Head of caudate nucleus (tissue), 42 donors: ENCODE measurements at regions not wholly inside any gene's neighbourhood (a gene's known extent, or its start where the extent isn't known, plus 50 kb on each side); places are given as distances from the start of the nearest gene placed in this dataset.
A peak's percentile ranks its signal among the peaks of the same experiment; 100 is the strongest.

Experiments
- DNase-seq, 42 donors: peaks; one replicate each; pipeline versions ENCODE4 v3.0.0 to v3.0.0-alpha.2; 2020 to 2021; ENCODE audit warnings: mixed read lengths in 7 of 42
- intact Hi-C: fragments of 100-400 bp; cut with DNase I; formaldehyde crosslinking; loops from one replicate; pipeline ENCODE4 v1.15.0; 2022

DNA sequence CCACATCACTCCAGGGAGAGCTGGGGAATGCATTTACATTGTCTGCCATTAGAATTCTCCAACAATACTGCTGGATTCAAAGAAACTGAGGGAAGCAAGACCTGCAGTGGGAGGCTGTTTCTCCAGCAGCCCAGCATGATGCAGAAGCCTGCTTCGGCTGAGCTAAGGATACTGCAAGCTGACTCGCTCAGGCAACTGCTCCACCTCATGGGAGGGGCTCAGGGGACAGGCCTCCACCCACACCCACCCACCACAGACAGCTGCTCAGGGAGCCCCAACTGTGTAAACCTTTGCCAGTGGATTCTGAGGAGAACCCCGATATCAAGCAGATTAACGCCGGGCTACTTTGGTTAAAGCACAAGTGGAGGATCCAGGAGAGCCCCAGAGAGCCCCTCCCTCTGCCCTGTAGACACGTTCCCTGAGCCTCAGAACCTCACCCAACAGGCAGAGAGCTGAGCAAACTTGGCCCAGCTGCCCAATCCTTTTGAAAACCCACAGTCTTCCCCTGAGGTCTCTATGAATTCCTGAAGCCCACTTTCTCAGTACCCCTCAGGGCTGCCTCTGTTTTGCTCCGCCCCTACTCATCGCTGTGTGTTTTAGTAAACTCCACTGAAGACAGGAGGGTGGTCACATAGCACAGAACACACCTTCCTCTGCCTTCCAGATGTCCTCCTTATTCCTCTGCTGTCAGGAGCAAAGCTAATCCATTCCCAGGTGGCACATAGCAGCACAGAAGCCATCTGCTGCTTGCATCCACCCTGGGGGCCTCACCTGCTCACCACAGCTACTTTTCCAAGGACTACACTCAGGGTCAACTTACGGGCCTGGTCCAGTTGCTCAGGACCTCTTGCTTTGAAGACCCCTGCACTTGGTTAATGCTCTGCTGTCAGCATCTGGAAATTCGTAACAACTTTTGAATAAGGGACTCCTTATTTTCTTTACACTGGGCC is 269.0 kb downstream of the ABHD5 start:
- intact Hi-C loops = no loop called here
- peak in 10 of 42 donors; percentile 3 to 52 (median 13) for DNase-seq

- intact Hi-C loops = no loop called here
- DNase-seq = no peak
Observed at GRCh38 chr3:43960448-43960840, 269.7 kb downstream of the ABHD5 start.

DNA sequence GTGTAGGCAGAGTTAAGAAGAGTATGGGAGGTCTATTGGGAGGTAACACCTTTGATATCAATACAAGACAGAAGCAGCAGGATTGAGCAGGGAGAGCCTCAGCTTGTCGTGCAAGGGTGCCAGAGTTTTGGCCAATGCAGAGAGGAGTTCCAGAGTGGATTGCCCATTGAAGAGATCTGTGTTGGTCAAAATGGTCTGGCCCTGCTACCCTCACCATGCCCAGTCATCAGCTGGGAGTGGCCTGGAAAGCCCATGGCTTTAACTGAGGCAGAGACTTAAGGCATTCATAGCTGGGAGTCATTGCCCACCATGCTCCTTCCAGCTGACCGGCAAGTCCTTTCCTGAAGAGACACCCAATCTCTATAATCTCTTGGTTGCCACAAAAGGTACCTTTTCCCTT is 271.3 kb downstream of the ABHD5 start:
- intact Hi-C loops = no loop called here
- DNase-seq = no peak

GRCh38 chr3:43963208-43963607 is 272.5 kb downstream of the ABHD5 start:
- intact Hi-C loops = no loop called here

DNA sequence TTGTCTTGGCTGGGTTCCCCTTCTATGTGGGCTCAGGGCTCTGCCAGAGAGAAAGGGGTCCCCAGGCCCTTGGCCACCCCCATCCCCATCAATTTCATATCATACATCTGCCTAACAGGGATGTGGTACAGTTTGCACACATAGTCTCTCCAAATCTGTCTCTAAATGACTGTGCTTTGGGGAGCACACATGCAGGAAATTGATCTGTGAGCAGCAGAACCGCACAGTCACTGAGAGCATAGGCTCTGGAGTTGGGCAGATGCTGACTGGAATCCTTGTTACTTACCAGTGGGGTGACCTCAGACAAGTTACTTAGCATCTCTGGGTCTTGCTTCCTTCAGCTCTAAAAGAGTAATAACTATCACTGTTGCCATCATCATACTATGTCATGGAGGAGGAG is 273.9 kb downstream of the ABHD5 start:
- intact Hi-C loops = no loop called here
- DNase-seq = no peak

More at GRCh38 chr3:43963208-43963607, 272.5 kb downstream of the ABHD5 start:
- no peak for DNase-seq

- intact Hi-C loops = no loop called here
- no peak for DNase-seq
Observed at GRCh38 chr3:43965656-43966055, 274.9 kb downstream of the ABHD5 start.

DNA sequence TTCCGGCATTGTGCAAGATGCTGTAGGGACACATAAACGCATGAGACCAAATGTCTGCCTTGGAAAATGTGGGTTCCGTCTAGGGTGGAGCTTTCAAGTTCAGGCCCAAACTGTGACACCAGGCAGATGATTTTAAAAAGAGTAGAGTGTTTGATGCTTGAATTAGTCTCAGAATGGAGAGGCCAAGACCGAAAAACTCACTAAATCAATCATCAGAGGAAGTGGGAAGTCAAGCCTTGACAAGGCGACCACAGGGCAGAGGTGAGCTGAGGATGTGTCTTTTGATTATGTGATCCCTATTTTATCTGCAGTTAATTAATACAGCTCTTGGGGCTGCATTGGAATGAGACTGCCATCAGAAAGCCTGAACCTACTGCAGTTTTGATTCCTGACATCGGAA is 275.4 kb downstream of the ABHD5 start:
- no peak for DNase-seq
- intact Hi-C loops = no loop called here

DNA sequence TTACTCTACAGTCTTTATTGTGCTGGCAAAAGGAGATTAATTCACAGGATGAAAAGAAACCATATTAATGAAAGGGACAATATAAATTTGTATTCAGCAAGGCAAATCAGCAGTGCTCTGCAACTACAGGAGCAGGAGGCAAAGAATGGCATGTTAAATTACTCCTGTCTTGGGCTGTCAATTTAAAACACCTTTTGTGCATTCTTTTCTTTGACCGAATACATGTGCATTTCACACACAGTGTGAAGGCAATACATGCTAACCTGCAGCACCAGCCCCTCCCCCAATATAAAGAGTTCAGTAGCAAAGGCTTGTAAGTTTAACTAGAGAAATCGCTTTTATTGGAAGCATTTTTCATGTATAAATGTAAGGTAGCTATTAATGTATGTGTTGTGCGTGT is 275.2 kb upstream of the TOPAZ1 start:
- DNase-seq = no peak
- intact Hi-C loops = no loop called here

GRCh38 chr3:43968465-43968864 is 273.2 kb upstream of the TOPAZ1 start:
- intact Hi-C loops = no loop called here
- peak in 2 of 42 donors; percentile 8 to 24 for DNase-seq

DNA sequence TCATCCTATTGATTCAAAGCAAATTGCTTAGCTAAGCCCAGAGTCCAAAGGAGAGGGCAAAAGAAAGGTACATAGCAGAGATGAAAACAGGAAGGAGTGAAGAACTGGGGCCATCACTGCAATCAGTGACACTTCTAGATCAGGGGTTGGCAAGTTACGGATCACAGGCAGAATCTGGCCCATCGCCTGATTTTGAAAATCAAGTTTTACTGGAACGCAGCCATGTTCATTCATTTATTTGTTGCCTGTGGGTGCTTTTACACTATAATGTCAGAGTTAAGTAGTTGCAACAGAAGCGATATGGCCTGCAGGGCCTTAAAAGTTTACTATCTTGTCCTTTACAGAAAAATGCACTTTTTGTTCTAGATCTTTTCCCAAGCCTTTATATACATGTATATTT is 271.7 kb upstream of the TOPAZ1 start:
- peak in 1 of 42 donors; percentile 20 for DNase-seq
- intact Hi-C loops = no loop called here

DNA sequence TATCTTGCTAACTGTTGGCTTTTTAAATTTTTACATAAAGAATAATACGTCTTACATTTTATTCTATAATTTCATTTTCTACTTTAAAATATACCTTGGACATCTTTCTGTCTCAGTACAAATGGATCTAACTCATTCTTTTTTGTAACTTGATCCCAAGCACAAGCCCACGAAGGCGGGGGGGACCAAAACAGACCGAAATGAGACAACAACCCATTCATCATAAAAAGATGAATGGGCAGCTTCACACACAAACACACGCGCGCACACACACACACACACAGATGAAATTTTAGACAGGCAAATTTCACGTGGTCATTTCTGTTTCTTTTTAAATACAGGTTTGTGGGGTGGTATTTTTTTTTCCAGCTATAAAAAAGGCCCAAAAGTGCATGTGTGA is 271.3 kb upstream of the TOPAZ1 start:
- intact Hi-C loops = no loop called here
- DNase-seq = no peak

DNA sequence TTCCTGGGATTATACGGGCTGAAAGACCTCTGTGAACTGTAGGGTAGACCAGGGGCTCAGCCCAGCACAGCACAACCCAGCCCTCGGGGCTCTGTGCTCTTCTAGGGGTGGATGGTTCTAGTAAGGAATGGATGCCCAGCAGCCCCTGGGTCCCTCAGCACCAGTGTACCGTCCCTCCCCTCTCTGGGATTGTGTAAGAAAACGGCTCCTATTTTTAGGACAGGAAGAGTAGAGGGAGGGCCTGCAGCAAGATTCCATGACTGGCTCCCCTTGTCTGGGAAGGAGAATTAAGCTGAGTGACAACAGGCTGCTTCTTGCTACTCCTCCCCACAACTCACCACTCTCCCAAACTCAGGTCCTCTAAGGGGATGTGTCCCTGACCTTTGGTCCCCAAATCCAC is 270.8 kb upstream of the TOPAZ1 start:
- intact Hi-C loops = no loop called here
- no peak for DNase-seq

DNA sequence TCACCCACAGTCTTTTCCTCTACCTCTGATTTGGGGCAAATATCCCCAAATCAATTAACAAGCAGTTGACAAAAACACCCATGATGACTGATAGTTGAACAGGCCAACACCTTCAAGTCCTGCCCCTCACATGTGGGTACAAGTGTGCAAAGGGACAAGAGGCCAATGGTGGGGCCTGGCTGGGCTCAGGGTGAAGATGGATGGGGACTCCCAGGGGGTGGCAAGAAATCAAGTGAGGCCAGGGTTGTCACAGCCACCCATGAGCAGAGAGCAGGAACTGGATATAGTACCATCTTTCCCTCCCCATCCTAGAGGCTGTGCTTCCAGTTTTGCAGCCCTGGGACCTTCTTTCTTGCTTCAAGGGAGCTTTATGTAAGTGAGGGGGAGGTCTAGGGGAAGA is 270.2 kb upstream of the TOPAZ1 start:
- peak in 1 of 42 donors; percentile 5 for DNase-seq
- intact Hi-C loops = no loop called here

GRCh38 chr3:43978708-43979107 is 263.0 kb upstream of the TOPAZ1 start:
- DNase-seq = no peak
- intact Hi-C loops = no loop called here

- intact Hi-C loops = no loop called here
- DNase-seq = no peak
Observed at GRCh38 chr3:43979645-43980044, 262.0 kb upstream of the TOPAZ1 start.

DNA sequence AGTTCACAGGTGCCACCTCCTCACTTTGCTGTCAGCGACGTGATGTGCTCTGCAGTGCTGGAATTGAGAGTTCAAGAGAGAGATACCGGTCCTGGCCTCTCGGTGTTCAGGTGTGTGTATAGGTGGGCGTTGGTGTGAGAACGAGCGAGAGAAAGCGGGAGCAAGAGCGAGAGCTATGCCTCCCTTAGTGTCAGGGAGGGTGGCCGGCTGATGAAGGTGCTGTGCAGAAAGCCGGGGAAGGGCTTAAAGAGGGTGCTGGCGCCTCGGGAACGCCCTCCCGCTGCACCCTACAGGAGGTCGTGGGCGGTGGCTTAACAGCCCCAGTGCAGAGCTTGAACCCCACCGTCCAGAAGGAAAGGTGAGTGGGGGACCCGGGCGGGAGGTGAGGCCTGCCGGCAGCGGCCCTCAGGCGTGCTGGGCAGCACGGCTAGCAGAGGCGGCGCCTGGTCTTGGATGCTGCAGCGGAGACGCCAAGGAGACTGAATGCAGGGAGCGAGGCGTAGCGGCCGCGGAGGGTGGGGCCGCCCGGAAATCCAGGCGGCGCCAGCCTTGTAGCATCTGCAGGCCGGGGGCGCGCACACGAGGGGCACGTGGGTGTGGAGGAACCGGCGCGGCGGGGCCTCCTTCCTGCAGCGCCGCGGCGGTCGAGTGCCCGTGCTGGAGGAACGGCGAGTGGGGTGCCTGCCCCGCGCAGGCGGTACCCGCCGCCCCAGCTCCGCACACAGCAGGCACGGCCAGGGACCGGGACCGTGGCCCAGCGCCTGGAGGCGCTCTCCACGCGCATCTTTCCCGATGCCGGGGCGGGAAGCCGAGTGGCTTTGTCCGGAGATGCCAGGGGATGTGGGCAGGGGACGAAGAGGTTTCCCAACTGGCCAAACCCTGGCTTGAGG is 246.8 kb upstream of the TOPAZ1 start:
- peak in 35 of 42 donors; percentile 28 to 84 (median 63) for DNase-seq
- intact Hi-C loops = loop anchor here (5.0 kb wide), 1 partner anchor 138 kb away; no protein-coding TSS in a partner anchor

- peak in 23 of 42 donors; percentile 31 to 76 (median 50) for DNase-seq
- intact Hi-C loops = loop anchor here (5.0 kb wide), 1 partner anchor 138 kb away; no protein-coding TSS in a partner anchor
Observed at GRCh38 chr3:43995547-43996378, 245.9 kb upstream of the TOPAZ1 start.

GRCh38 chr3:43996379-43997301 is 245.0 kb upstream of the TOPAZ1 start:
- intact Hi-C loops = loop anchor here (5.0 kb wide), 1 partner anchor 139 kb away; no protein-coding TSS in a partner anchor
- DNase-seq = peak in 35 of 42 donors; percentile 48 to 85 (median 68)
